AG04450 (cell line): ENCODE measurements at regions not wholly inside any gene's neighbourhood (a gene's known extent, or its start where the extent isn't known, plus 50 kb on each side); places are given as distances from the start of the nearest gene placed in this dataset.

ENCODE experiments used
- CTCF ChIA-PET: fragments of 300-600, 350-600 bp; formaldehyde crosslinking; extraction: SDS; loops from one replicate; lab custom pipeline; 2022; ENCODE audit warnings: antibody characterized with exemption, inconsistent platforms; lab: Charles Lee
- POLR2A ChIA-PET: fragments of 350-600 bp; formaldehyde crosslinking; extraction: SDS; loops from one replicate; lab custom pipeline; 2021; ENCODE audit warnings: antibody characterized with exemption, inconsistent platforms; lab: Yijun Ruan, JAX
- DNase-seq: peaks from one replicate; pipeline ENCODE4 v3.0.0-alpha.2; 2011; ENCODE audit warnings: low read depth, low spot score
- H3K27ac ChIP-seq: one replicate; pipeline ENCODE4 v1.5.1; 2012; ENCODE audit warnings: low read depth, low read length, control low read depth
- H3K27me3 ChIP-seq: one replicate; pipeline ENCODE4 v1.6.0; 2012; ENCODE audit warnings: low read length; ENCODE audit not compliant: control insufficient read depth, insufficient read depth
- H3K4me3 ChIP-seq: 2 replicates; pipeline ENCODE4 v1.5.1; 2011; ENCODE audit warnings: mild to moderate bottlenecking, low read depth, low read length, control low read depth
- H3K9me3 ChIP-seq: 2 replicates; pipeline ENCODE4 v1.5.1; 2012; ENCODE audit warnings: low read length; ENCODE audit not compliant: control insufficient read depth, insufficient read depth
- TF ChIP-seq, protein P1 (sequence below): IDR thresholded peaks from 2 replicates; pipeline ENCODE4 v1.5.1; 2011; ENCODE audit warnings: low read depth, low read length, control low read depth, inconsistent platforms

DNA sequence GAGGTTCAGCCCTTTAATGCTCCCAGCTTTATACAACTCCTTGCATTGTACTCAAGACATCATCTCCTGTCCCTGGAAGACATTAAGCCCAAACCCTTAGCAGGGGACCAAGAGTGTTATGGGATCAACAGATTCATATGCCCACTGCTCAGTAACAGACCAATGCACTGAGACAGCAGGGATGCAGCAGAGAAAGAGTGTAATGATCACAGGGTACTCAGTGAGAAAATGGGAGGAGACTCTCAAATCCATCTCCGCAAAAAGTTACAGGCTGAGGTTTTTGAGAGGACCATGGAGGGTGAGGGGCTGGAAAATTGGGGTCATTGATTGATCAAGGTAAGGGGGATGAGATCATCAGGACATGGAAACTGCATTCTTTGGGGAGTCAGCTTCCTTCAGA lies 96.2 kb downstream of the MATN1 start:
- H3K4me3 ChIP-seq = no peak overlapping the region
- ChIA-PET CTCF (no interaction called here), POLR2A (no interaction called here)
- TF ChIP-seq, protein P1, sequence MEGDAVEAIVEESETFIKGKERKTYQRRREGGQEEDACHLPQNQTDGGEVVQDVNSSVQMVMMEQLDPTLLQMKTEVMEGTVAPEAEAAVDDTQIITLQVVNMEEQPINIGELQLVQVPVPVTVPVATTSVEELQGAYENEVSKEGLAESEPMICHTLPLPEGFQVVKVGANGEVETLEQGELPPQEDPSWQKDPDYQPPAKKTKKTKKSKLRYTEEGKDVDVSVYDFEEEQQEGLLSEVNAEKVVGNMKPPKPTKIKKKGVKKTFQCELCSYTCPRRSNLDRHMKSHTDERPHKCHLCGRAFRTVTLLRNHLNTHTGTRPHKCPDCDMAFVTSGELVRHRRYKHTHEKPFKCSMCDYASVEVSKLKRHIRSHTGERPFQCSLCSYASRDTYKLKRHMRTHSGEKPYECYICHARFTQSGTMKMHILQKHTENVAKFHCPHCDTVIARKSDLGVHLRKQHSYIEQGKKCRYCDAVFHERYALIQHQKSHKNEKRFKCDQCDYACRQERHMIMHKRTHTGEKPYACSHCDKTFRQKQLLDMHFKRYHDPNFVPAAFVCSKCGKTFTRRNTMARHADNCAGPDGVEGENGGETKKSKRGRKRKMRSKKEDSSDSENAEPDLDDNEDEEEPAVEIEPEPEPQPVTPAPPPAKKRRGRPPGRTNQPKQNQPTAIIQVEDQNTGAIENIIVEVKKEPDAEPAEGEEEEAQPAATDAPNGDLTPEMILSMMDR = no peak
- no peak overlapping the region for H3K27ac ChIP-seq
- no peak for DNase-seq
- peaks cover 3% of the 10 kb centered on the region for H3K27me3 ChIP-seq
- no peaks in the 10 kb centered on the region for H3K9me3 ChIP-seq

DNA sequence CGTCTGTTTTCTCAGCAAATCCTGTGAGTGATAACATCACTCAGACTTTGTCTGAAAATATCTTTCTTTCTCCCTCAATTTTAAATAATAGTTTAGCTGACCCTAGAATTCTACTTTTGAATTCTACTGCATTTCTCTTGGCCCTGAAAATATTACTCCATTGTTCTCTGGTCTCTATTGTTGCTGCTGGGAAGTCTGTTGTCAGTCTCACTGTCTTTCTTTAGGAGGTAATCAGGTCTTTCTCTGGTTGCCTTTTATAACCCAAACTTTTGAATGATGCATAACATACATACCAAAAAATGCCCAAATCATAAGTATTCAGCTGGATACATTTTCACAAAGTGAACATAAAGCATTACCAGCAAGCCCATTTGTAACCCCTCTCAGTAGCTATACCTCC lies 100.0 kb downstream of the MATN1 start:
- CTCF ChIA-PET = no interaction called here
- Histone ChIP-seq H3K9me3 (no peaks in the 10 kb centered on the region), H3K27me3 (no peaks in the 10 kb centered on the region), H3K27ac (no peak overlapping the region), H3K4me3 (no peak overlapping the region)
- POLR2A ChIA-PET = no interaction called here
- DNase-seq = no peak
- TF ChIP-seq, protein P1 = no peak

GRCh38 chr1:30619619-30620018 lies 103.8 kb downstream of the MATN1 start:
- Histone ChIP-seq H3K27me3 (no peaks in the 10 kb centered on the region), H3K4me3 (no peak overlapping the region), H3K27ac (no peak overlapping the region), H3K9me3 (no peaks in the 10 kb centered on the region)
- no peak for DNase-seq
- TF ChIP-seq, protein P1 = no peak
- POLR2A ChIA-PET = no interaction called here
- CTCF ChIA-PET = no interaction called here

DNA sequence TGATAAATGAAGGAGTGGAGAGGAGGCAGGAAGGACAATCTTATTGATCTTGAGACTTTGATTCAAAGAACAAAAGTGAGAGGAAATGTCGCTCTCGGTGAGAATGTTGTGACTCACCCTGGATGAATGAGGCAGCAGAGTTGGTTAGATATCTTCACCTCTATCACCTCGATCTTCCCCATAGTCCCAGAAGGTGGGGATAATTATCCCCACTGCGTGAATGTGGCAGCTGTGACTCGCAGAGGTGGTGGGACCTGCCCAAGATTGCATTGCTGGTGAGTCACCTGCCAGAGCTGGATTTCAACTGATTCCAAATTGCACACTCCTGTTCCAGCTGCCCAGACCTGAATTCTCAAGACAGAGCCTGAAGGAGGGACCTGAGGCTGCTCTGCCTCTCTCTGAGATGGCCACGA lies 105.0 kb downstream of the MATN1 start:
- POLR2A ChIA-PET = no interaction called here
- no peak for DNase-seq
- H3K4me3 ChIP-seq = no peak overlapping the region

GRCh38 chr1:30616759-30617158 lies 106.6 kb downstream of the MATN1 start:
- H3K4me3 ChIP-seq = no peak overlapping the region
- no peaks in the 10 kb centered on the region for H3K27me3 ChIP-seq
- CTCF ChIA-PET = no interaction called here
- DNase-seq = no peak
- H3K9me3 ChIP-seq = no peaks in the 10 kb centered on the region
- TF ChIP-seq, protein P1 = no peak
- H3K27ac ChIP-seq = no peak overlapping the region
- POLR2A ChIA-PET = no interaction called here

More for the DNA sequence above, 105.0 kb downstream of the MATN1 start:
- CTCF ChIA-PET = no interaction called here
- no peaks in the 10 kb centered on the region for H3K27me3 ChIP-seq
- TF ChIP-seq, protein P1 = no peak
- no peak overlapping the region for H3K27ac ChIP-seq
- no peaks in the 10 kb centered on the region for H3K9me3 ChIP-seq
